Ishikawa (cell line): ENCODE measurements at regions not wholly inside any gene's neighbourhood (a gene's known extent, or its start where the extent isn't known, plus 50 kb on each side); places are given as distances from the start of the nearest gene placed in this dataset.

Experiments
- CEBPB ChIP-seq: IDR thresholded peaks from 2 replicates; pipeline ENCODE4 v1.6.1; 2012
- CREB1 ChIP-seq: IDR thresholded peaks from 2 replicates; pipeline ENCODE4 v1.6.1; 2012; ENCODE audit warnings: low read depth
- EGR1 ChIP-seq: IDR thresholded peaks from 2 replicates; pipeline ENCODE4 v1.6.1; 2012
- EP300 ChIP-seq: IDR thresholded peaks from 2 replicates; pipeline ENCODE4 v1.6.1; 2012; ENCODE audit warnings: borderline replicate concordance
- FOXM1 ChIP-seq: IDR thresholded peaks from 2 replicates; pipeline ENCODE4 v1.6.1; 2012; ENCODE audit warnings: low read depth, borderline replicate concordance
- MAX ChIP-seq: IDR thresholded peaks from 2 replicates; pipeline ENCODE4 v1.6.1; 2012
- NFIC ChIP-seq: IDR thresholded peaks from 2 replicates; pipeline ENCODE4 v1.6.1; 2012
- RAD21 ChIP-seq: IDR thresholded peaks from 2 replicates; pipeline ENCODE4 v1.6.1; 2012; ENCODE audit warnings: low read depth
- REST ChIP-seq: IDR thresholded peaks from 2 replicates; pipeline ENCODE4 v1.6.1; 2012; ENCODE audit warnings: low read depth, mild to moderate bottlenecking
- TAF1 ChIP-seq: IDR thresholded peaks from 2 replicates; pipeline ENCODE4 v1.6.1; 2012; ENCODE audit warnings: low read depth, mild to moderate bottlenecking
- TCF12 ChIP-seq: IDR thresholded peaks from 2 replicates; pipeline ENCODE4 v1.6.1; 2012; ENCODE audit warnings: low read depth
- TEAD4 ChIP-seq: IDR thresholded peaks from 2 replicates; pipeline ENCODE4 v1.6.1; 2012
- USF1 ChIP-seq: IDR thresholded peaks from 2 replicates; pipeline ENCODE4 v1.6.1; 2012
- YY1 ChIP-seq: IDR thresholded peaks from 2 replicates; pipeline ENCODE4 v1.6.1; 2012; ENCODE audit warnings: low read depth
- ZBTB7A ChIP-seq: IDR thresholded peaks from 2 replicates; pipeline ENCODE4 v1.6.1; 2012; ENCODE audit warnings: low read depth

- TF ChIP-seq REST: peak; percentile 32; the same call in 1 of the 2 replicates
- TF ChIP-seq TEAD4: no peak
Measured at GRCh38 chr1:30263888-30264671, 459.3 kb downstream of the MATN1 start.

GRCh38 chr1:30263405-30263804, 460.0 kb downstream of the MATN1 start:
- TF ChIP-seq USF1: no peak
- no peak for TF ChIP-seq RAD21
- TF ChIP-seq ZBTB7A: no peak

- TF ChIP-seq CREB1 (no peak), USF1 (no peak)
Measured at GRCh38 chr1:30262158-30262557, 461.2 kb downstream of the MATN1 start.

- TF ChIP-seq TEAD4 (no peak), RAD21 (no peak), CREB1 (no peak), FOXM1 (no peak), REST (no peak), USF1 (no peak), MAX (no peak), NFIC (no peak), EGR1 (no peak), ZBTB7A (no peak), TCF12 (no peak), CEBPB (no peak), TAF1 (no peak), YY1 (no peak), EP300 (no peak)
Measured at GRCh38 chr1:30260318-30260717, 463.1 kb downstream of the MATN1 start.

- TF ChIP-seq FOXM1 (no peak), CEBPB (no peak), EGR1 (no peak), TCF12 (no peak)
Measured at GRCh38 chr1:30259631-30260030, 463.8 kb downstream of the MATN1 start.

GRCh38 chr1:30258876-30259275, 464.5 kb downstream of the MATN1 start:
- TF ChIP-seq CEBPB: no peak
- no peak for TF ChIP-seq MAX
- TF ChIP-seq TCF12: no peak
- no peak for TF ChIP-seq USF1
- TF ChIP-seq YY1: no peak
- TF ChIP-seq TEAD4: no peak
- TF ChIP-seq NFIC: no peak
- TF ChIP-seq RAD21: no peak
- TF ChIP-seq CREB1: no peak
- TF ChIP-seq REST: no peak
- no peak for TF ChIP-seq EGR1
